ENCODE measurements at regions not wholly inside any gene's neighbourhood (a gene's known extent, or its start where the extent isn't known, plus 50 kb on each side); places are given as distances from the start of the nearest gene placed in this dataset.
"Not testable (repeated sequence)": the region's sequence is repeated elsewhere in the genome, so short reads cannot be mapped to it uniquely, and the experiment has no call there.

DNA sequence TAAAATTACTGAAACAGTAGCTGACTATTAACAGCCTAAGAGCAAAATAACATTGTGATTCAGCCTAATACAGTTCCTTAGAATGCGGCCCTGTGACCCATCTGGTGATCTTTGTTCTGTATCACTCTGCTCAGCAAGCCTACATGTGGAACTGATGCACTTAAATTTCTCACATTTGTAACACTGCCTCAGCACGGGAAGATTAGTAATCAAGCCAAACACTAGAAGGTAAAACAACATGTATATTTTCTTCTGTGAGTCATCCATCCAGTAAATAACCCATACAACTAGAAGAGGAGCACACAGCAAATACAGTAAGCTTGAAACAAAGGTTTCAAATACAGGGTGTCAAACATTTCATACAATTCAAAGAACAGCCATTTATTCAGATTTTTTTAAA, 189.7 kb upstream of the NOX3 start:
- no peak for DNase-seq (ENCODE audit: low read depth in 4 of 4, low spot score in 1 of 4)

DNA sequence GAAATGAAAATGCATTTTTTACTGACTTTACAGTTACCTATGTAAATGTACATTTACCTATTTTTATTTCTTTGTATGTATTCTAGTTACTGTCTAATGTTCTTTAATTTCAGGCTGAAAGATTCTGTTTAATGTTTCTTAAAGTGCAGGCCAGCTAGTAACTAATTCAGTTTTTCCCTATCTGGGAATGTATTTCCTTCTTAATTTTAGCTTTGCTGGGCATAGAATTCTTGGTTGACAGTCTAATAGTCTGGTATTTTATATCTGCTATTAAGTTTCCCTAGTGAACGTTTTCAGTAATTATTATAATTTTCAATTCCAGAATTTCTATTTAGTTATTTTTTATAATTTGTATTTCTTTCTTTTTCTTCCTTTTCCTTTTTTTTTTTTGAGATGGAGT, 186.0 kb upstream of the NOX3 start:
- no peak for DNase-seq (ENCODE audit: low read depth in 4 of 4, low spot score in 1 of 4)

DNA sequence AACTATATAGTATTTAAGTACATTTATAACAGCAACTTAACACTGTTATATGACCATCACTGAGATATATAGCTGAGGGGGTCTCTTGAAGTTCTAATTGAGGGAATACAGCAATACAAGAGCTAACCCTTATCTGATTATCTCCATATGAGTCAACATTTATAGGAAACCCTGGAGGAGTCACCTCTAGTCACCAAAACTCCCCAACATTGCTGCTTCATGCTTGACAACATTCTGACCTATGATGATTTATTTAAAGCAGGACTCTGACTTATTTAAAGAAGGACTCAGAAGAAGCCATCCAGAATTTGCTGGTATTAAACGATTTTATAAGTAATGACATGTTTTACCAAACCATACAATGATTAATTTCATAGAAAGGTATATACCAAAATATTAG, 182.6 kb upstream of the NOX3 start:
- no peak for DNase-seq (ENCODE audit: low read depth in 4 of 4, low spot score in 1 of 4)

DNA sequence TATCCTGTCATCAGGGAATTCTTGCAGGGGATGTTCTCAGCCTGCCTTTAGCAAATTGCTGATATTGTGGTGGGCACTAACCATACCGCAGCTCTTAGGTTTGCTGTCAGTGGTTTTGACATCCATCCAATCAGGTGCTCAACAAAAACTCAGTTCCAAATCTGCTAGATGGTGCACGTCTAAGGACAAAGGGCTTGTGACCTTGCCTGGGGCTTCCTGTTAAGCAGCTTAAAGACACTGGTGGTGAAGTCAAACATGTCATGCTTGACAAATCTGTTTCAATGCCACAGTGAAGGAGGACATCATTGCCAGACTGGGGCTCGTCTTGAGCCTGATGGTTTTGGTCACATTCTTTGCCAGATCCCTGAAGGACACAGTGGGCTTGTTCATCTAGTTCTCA, 179.8 kb upstream of the NOX3 start:
- no peak for DNase-seq (ENCODE audit: low read depth in 4 of 4, low spot score in 1 of 4)

DNA sequence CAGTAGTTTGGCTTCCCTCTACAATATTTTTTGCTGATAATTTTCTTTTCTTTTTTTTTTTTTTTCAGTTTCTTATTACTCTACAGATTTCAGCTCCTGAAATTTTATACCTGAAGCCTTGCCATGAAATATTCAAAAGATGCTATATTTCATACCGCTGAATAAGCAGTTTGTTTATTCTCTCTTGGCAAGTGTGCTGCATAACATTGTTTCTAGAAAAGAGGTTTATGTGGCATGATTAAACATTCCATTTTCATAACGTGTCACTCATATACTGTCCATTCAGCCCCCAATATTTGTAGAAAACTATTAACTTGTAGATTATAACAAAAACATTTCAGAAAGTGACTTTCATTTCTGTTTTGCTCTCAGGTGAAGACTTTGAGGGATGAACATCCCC, 174.4 kb upstream of the NOX3 start:
- DNase-seq (ENCODE audit: low read depth in 4 of 4, low spot score in 1 of 4) = no peak

DNA sequence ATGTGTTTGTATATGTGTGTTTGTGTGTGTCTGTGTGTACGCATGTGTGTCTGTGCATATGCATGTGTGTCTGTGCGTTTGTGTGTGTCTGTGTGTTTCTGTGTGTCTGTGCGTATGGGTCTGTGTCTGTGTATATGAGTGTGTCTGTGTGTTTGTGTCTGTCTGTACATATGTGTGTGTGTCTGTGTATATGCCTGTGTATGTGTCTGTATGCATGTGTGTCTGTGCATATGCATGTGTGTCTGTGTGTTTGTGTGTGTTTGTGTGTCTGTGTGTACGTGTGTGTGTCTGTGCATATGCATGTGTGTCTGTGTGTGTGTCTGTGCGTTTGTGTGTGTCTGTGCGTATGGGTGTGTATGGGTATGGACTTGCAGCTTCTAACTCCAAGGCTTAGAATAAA, 174.0 kb upstream of the NOX3 start:
- no peak for DNase-seq (ENCODE audit: low read depth in 4 of 4, low spot score in 1 of 4)

DNA sequence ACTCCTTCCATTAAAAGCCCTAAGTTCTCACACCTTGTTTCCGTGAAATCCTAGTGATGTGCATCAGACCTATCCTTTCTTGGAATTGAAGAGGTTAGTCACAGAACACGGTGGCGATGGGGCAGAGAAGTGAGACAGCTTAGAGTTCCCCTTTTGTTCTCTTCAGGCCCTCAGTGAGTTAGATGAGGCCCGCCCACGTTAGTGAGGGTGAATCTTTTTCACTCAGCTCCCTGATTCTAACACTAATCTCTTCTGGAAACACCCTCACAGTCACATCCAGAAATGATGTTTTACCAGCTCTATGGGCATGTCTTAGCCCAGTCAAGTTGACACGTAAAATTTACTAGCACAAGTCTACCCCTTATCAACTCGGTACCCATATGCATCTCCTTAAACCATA, 172.7 kb upstream of the NOX3 start:
- DNase-seq (ENCODE audit: low read depth in 4 of 4, low spot score in 1 of 4) = peak; percentile 4 to 41 (median 15)

DNA sequence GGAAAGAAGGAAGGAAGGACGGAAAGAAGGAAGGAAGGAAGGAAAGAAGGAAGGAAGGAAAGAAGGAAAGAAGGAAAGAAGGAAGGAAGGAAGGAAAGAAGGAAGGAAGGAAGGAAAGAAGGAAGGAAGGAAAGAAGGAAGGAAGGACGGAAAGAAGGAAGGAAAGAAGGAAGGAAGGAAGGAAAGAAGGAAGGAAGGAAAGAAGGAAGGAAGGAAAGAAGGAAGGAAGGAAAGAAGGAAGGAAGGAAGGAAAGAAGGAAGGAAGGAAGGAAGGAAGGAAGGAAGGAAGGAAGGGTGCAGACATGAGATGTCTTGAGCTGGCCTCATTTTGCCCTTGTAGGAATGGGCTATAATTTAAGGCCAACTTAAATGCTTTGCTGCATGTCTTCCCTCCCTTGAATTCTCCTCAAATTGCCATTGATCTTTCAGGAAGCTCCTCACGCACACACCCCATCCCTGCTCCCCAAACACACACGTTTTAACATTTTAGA, 172.1 kb upstream of the NOX3 start:
- DNase-seq (ENCODE audit: low read depth in 4 of 4, low spot score in 1 of 4) = not testable (repeated sequence)

DNA sequence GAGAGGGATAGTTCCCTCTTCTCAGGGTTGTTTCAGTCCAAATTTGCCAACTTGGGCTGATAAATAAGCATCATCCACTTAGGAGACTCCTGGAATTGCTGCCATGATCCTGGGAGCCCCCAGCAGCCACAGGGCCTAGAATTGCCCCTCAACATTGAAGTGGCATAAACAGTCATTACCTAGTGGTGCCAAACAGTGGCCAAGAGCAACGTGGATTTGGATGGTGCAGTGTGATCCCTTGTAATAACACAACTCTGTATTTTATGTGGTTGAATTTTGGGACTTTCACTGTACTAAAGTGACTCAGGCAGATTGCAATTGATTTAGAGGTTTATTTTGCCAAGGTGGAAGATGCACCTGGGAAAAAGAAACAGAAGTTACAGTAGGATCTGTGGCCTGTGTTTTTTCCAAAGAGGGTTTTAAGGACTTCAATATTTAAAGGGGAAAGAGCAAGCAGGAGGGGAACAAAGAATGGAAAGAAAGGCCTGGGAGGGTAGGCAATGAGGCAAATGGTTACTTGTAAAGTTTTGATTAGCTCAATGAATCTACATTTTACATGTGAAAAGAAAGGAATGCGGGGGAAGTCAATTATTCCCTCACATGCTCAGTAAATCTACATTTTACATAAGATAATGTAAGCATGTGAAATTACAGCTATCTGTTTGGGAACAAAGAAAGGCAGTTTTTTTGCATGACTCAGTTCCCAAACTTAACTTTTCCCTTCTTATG, 168.0 kb upstream of the NOX3 start:
- no peak for DNase-seq (ENCODE audit: low read depth in 4 of 4, low spot score in 1 of 4)

DNA sequence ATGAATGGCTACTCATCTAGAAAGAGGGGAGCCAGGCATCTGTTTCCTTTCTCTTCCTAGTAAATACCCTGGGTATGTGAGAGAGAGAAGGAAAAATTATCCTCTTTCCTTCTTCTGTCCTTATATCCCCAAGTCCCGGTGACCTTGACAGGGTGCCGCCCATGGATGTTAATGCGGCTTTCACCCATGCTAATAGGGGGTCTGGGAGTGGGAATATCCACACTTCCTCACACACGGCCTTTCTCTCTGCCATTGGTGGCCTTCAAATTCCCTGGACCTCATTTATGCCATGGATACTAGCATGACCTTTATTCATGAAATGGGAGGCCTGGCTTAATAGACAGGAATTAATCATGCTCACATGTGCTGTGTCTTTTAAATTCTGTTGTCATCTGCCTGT, 159.0 kb upstream of the NOX3 start:
- no peak for DNase-seq (ENCODE audit: low read depth in 4 of 4, low spot score in 1 of 4)

DNA sequence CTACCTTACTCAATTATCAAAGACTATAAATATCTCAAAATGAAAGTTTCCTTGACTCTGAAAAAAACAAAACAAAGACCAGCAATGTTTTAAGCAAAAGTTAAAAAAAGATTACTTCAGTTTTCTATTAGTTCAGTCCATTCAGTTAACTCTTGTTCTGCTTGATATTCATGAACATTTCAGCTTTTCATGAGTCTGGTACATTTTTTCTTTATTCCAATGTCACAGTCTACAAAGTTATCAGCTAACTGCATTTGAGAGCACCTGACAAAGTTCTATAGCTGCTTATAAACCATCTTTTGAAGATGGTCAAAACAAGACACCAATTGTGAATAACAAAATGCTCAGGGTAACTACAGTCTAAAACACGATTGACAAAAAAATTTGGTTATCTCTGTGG, 156.1 kb upstream of the NOX3 start:
- DNase-seq (ENCODE audit: low read depth in 4 of 4, low spot score in 1 of 4) = no peak

DNA sequence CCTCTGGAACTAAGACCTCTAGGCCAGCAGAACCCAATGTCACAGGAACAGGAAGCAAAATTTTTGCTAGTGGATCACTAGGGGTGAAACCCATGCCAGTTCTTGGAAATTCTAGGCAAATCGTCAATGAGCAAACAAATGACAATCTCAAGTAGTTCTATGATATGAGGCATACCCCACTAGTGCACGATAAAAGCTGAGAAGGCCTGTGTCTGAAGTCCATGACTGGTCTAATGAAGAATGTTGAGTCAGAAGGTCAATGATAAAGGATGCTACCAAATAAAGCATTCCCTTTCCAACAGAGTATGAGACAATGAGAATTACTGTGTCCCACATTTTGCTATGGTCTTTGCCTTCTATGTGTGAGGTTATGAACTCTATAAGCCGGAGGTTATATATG, 149.4 kb upstream of the NOX3 start:
- DNase-seq (ENCODE audit: low read depth in 4 of 4, low spot score in 1 of 4) = no peak

DNA sequence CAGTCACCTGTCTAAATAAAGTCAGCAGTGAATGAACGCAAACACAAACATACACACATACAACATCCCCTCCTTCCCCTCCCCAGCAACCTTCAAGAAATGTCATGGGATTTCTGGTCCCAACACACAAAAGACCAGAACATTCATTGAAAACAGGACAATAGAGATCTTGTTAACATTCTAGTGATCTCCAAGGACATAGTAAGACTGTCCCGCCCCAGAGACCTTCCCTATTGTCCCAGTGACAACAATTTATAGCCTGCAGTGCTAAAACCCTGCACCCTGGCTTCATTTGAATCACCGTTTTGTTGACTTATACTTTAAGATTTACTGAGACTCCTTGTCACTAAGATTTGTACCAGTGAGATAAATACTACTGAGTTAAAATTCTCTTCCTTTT, 143.9 kb upstream of the NOX3 start:
- no peak for DNase-seq (ENCODE audit: low read depth in 4 of 4, low spot score in 1 of 4)

DNA sequence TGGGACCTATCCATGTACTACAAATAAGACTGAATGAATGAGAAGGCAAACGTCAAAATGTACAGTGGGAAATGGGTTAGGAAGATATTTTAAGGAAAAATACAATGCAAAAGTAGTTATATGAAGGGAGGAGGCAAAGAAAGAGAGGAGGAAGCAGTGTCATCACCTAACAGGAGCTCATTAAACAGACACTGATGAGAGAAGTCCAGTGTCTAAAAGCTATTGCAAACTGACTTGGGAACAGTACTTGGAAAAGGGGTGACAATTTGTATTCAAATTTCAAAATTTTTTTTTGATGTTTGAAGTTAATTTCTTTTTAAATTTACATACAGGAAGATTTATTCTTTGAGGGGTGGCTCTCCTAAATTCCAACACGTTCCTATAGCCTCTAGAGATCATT, 143.5 kb upstream of the NOX3 start:
- no peak for DNase-seq (ENCODE audit: low read depth in 4 of 4, low spot score in 1 of 4)

DNA sequence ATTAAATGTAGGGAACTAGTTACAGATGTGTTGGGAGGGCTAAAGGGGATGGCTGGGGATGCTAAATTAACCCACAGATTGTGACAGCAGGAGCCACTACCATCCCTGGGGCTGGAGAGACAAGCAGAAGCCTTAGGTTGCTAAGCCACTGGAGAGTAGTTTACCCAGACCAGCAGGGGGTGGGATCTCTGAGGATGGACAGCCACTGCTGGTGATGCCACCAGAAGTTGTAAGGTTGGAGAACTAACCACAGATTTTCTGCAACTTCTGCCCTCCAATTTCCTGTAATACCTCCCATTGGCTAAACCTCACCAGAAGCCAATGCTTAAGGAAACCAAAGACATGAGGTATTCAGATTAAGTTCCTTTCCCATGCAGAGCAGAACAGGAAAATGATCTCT, 139.6 kb upstream of the NOX3 start:
- DNase-seq (ENCODE audit: low read depth in 4 of 4, low spot score in 1 of 4) = no peak

DNA sequence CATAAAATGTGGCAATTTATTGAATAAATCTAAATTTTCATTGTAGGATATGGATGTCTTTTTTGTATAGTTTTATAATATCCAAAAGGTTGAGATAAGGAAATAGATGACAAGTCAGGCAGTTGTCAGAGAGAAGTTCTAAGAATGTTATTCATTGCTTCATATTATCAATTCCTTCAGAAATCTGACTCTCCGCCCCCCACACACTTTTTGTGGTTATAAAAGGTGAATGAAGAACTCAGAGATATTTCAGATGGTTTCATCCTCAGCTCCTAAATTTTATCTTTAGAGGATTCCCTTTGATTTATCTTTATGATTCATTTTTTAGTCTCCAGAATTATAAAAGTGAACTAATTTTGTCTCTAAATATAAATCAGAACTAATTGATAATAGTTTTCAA, 136.1 kb upstream of the NOX3 start:
- no peak for DNase-seq (ENCODE audit: low read depth in 4 of 4, low spot score in 1 of 4)

DNA sequence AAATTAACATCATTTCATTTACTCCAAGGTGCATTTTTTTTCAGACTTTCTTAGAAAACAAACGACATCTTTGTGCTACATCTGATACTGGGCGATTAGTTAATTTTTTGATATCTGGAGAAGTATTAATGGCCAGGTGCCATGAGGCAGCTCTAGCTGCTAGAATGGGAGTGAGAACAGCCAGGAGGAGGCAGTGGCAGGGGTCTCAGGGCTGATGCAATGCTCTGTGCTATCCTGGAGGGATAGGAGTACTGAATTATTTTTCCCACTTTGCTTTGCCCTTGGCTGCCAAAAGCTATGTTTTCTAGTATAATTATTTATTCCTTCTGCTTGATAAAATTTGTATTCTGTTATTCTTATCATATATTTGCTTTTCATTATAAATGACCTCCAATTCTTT, 133.6 kb upstream of the NOX3 start:
- DNase-seq (ENCODE audit: low read depth in 4 of 4, low spot score in 1 of 4) = no peak

DNA sequence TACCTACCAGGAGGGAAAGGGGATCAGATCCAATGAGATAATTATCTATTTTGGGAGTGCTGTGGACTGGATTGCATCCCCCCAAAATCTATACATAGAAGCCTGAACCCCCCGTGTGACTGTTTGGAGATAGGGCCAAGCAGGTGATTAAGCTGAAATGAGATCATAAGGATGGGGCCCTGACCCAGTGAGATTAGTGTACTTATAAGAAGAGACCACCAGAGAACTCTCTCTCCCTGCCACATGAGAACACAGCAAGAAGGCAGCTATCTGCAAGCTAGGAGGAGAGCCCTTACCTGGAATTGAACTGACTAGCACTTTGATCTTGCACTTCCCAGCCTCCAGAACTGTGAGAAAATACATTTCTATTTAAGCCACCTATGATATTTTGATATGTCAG, 132.2 kb upstream of the NOX3 start:
- DNase-seq (ENCODE audit: low read depth in 4 of 4, low spot score in 1 of 4) = no peak

DNA sequence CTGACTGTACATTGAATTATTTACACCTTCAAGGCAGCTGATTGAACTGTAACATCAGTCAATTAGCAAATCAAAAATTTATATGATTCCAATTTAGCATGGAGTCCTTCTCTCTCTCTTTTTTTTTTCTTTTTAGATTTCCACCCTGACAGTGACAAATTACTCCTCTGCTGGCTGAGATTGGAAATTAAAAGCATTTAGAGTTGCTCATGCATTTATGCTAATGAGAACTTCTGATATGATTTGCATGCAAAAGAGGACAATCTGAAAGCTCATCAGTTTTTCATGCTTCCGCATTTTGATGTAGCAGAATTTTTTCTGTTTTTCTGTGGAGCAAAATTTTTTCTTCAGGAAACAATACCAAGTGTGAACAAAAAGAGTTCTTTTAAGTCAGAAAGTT, 130.5 kb upstream of the NOX3 start:
- DNase-seq (ENCODE audit: low read depth in 4 of 4, low spot score in 1 of 4) = no peak

DNA sequence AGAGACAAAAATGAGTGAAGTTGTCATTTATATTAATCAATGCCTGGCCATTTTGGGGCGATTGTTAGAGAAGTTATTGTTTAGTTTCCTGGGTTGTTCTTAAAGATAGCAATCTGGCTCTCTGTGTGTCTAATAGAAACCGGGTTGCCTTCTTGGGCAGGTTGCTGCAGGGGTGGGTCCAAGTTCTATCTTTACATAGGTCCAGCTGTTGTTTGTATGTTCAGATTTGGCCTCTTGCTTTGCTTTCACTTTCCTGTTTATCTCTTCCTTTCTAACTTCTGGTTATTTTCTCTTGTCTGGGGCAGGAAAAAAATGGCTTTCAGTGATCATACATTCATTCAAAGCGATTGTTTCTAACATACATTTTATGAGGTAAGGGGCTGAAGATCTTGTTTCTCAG, 128.4 kb upstream of the NOX3 start:
- no peak for DNase-seq (ENCODE audit: low read depth in 4 of 4, low spot score in 1 of 4)

DNA sequence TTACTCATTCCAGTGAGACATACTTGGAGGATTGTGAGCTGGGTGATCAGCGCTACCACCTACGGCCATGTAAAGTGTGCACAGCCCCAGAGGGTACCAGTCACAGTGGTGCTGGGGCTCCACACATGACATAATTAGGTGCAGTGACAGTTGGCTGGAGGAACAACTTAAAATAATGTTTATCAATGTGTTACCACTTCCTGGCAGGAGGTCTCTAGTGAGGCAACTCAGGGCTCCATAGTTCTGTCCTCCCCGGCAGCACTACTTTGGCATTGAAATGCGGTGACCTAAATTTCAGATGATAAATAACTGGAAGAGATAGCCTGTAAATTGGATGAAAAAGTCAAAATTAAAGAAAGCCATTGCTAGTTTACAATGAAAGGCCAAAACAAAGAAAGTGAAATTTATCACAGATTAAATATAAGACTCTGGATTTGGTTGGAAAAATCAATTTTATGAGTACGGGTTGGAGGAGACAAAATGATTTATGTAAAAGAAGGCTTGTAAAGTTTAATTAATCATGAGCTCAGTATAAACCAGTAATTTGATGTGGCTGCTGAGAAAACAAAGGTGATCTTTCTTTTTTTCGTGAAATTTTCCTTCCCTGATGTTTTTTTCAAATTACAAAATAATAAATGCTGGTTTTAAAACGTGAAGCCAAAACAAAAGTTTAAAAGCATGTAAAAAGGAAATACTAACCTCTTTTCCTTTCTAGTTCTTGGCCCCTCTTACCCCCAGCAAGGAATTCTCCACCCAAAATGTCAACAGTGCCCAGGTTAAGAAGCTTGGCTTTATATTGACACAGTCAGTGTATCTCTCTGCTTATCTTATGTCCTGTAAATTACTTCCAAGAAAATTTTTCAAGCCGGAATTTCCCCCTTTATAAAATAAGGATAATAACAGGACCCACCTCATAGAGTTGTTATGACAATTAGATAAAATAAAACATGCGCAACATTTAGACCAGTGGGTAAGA, 126.7 kb upstream of the NOX3 start:
- DNase-seq (ENCODE audit: low read depth in 4 of 4, low spot score in 1 of 4) = no peak

DNA sequence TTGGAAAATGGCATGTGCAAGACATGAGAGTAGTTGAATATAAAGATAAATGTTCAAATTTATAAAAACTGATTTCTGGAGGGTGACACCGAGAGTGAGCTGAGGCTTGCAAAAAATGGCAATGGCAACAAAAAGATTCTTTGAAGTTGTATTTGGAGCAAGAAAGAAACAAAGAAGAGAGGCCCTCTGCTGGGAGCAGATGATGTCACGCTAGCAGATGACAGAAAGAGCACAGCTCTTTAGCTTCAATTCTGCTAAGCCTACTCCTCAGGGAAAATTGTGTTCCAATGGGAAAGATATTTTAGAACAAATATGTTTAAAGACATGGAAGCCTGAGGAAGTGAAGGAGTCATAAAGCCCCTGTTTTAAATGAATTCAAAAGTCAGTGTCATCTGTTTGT, 125.3 kb upstream of the NOX3 start:
- DNase-seq (ENCODE audit: low read depth in 4 of 4, low spot score in 1 of 4) = no peak
